CD4-positive, alpha-beta T cell treated with Interleukin-17A for 1 hour (primary cell): ENCODE measurements at regions not wholly inside any gene's neighbourhood (a gene's known extent, or its start where the extent isn't known, plus 50 kb on each side); places are given as distances from the start of the nearest gene placed in this dataset.
"Not testable (repeated sequence)": the region's sequence is repeated elsewhere in the genome, so short reads cannot be mapped to it uniquely, and the experiment has no call there.

Experiments
- DNase-seq: peaks from one replicate; pipeline ENCODE4 v3.0.0-alpha.2; 2020

DNA sequence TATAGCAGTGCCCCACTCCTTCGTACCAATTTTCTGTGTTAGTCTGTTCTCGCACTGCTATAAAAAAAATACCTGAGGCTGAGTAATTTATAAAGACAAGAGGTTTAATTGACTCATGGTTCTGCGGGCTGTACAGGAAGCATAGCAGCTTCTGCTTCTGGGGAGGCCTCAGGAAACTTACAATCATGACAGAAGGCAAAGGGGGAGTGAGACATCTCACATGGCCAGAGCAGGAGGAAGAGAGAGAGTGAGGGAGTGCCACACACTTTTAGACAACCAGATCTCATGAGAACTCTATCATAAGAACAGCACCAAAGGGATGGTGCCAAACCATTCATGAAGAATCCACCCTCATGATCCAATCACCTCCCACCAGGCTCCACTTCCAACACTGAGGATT, 133.8 kb upstream of the USP9X start:
- not testable (repeated sequence) for DNase-seq

GRCh38 chrX:40952855-40953254, 132.4 kb upstream of the USP9X start:
- DNase-seq = peak; percentile 25

- DNase-seq = no peak
These were observed 131.9 kb upstream of the USP9X start for GRCh38 chrX:40953369-40953768.

DNA sequence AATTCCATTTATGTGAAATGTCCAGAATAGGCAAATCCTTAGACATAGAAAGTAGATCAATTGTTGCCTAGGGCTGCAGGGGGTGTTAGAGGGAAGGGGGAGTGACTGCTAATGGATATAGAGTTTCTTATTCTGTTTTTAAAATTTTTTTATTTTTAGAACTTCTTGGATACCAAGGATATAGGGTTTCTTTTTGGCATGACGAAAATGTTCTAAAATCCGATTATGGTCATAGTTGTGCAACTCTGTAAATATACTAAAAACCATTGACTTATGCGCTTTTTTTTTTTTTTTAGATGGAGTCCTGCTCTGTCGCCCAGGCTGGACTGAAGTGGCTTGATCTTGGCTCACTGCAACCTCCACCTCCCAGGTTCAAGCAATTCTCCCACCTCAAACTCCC, 125.2 kb upstream of the USP9X start:
- no peak for DNase-seq

- no peak for DNase-seq
These were observed 122.3 kb upstream of the USP9X start for GRCh38 chrX:40962793-40963407.

GRCh38 chrX:40964008-40964407, 121.2 kb upstream of the USP9X start:
- DNase-seq = no peak

GRCh38 chrX:40964633-40965586, 120.3 kb upstream of the USP9X start:
- DNase-seq = no peak

- DNase-seq = no peak
These were observed 118.9 kb upstream of the USP9X start for GRCh38 chrX:40966213-40966820.

DNA sequence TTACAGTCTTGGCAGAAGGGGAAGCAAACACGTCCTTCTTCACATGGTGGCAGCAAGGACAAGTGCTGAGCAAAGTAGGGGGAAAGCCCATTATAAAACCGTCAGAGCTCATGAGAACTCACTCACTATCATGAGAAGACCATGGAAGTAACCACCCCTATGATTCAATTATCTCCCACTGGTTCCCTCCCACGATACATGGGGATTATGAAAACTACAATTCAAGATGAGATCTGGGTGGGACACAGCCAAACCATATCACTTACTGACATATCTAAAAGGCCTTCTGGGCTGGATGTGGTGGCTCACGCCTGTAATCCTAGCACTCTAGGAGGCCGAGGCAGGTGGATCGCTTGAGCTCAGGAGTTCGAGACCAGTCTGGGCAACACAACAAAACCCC, 117.1 kb upstream of the USP9X start:
- DNase-seq = no peak

DNA sequence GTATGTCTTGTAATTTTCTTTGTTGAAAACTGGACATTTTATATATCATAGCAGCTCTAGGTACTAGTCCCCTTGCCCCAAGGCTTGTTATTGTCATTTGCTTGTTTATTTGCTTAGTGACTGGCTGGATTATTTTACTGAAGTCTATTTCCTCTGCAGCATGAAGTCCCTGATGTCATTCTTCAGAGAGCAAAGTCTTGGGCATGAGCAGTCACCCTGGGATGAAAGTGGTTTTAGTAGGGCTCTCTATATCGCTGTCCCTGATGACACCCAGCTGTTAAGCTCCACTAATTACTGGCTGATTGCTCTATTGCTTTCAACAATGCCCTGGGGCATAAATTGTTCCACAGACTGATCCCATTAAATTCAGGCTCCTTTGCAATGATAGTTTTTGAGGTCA, 113.5 kb upstream of the USP9X start:
- DNase-seq = no peak

DNA sequence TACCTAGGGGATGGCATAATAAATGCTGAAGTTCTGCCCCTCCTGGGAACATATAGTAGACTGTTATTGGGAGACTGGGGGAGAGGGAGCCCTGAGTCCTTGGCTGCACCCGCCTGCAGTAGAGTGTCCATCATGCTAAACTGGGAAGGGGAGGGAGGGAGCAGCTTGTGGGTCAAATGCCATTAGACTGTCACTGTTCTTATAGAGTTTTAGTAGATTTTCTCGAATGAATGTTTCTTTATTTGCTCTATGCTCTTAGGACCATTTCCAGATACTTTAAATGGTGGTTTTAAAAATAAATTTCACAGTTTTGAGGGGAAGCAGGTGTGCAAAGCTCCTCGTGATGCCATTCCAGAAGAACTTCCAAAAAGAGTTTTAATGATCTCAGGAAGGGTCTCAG, 111.6 kb upstream of the USP9X start:
- no peak for DNase-seq

- no peak for DNase-seq
These were observed 109.3 kb upstream of the USP9X start for GRCh38 chrX:40975951-40976350.

DNA sequence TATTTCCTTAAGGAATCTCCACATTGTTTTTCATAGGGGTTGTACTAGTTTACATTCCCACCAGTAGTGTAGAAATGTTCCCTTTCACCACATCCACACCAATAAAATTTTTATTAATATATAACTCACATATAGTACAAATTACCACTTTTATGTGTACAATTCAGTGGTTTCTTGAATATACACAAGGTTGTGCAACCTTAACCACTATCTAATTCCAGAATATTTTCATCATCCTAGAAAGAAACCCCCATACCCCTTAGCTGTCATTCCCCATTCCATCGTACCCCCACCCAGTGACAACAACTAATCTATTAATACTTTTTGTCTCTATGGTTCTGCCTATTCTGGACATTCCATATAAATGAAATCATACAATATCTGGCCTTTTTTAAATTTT, 108.3 kb upstream of the USP9X start:
- DNase-seq = no peak

DNA sequence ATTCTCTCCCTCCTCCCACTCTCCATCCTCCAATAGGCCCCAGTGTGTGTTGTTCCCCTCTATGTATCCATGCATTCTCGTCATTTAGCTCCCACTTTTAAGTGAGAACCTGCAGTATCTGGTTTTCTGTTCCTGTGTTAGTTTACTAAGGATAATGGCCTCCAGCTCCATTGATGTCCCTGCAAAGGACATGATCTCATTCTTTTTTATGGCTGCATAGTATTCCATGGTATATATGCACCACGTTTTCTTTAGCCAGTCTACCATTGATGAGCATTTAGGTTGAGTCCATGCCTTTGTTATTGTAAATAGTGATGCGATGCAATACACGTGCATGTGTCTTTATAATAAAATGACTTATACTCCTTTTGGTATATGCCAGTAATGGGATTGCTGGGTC, 100.3 kb upstream of the USP9X start:
- DNase-seq = no peak

DNA sequence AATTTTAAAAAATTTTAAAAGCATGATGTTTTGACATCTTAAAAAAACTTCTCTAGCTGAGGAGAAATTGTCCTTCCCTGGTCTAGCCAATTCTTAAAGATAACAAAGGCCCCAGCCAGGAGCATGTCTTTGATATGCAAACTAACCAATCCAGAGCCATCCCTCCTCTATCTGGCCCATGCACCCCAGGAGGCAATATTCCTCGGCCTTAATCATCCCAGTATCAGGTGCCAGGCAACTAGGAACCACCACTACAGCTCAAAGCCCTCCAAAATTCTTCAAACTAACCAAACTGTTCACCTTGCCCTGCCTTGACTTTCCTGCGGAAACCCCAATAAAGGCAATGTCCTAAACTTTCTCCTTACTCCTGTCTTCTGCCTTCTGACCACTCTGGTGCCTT, 97.8 kb upstream of the USP9X start:
- DNase-seq = no peak

GRCh38 chrX:40988100-40988499, 97.1 kb upstream of the USP9X start:
- no peak for DNase-seq

DNA sequence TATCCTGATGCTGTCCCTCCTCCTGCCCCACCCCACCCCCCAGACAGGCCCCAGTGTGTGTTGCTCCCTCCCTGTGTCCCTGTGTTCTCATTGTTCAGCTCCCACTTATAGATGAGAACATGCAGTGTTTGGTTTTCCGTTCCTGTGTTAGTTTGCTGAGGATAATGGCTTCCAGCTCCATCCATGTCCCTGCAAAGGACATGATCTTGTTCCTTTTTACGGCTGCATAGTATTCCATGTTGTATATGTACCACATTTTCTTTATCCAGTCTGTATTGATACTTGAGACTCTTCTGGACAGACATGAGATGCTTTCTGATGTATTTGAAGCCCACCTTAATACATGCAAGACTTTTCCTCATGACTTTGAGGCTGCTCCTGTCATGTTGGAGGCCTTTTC, 91.8 kb upstream of the USP9X start:
- not testable (repeated sequence) for DNase-seq

- no peak for DNase-seq
These were observed 88.2 kb upstream of the USP9X start for GRCh38 chrX:40996886-40997530.

DNA sequence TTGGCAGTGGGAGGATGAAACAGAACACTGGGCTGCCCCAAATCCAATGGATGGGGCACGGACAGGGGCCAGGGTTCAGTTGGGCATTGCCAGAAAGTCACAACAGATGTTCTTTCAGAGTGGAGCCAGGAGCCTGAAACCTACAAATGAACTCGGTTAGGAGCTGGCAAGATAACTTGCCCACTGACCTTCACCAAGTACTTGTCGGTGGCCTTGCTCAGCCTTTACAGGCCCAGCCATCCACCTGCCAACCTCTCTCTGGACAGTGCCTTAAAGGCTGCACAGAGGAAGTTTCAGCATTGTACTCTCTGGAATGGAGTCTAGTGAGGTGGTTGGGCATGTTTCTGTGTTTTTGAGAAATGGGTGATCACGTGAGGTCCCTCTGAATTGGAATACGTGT, 87.1 kb upstream of the USP9X start:
- no peak for DNase-seq

DNA sequence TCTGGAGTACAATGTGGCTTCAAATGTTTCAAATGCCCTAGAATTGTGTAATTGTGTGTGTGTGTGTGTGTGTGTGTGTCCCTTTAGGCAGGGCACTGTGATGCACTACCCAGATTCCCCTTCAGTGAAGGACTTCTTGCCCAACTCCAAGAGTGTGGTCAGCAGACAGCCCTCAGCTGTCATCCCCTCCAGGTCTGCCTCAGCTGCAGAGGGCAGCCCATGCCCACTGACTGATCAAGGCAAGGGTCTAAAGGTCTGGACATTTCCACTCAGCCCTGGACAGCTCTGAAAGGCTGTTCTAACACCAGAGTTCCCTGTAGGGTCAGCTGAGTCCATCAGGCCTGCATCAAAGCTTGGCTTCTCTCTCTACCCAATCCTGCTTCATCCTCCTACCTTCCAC, 83.9 kb upstream of the USP9X start:
- DNase-seq = no peak

DNA sequence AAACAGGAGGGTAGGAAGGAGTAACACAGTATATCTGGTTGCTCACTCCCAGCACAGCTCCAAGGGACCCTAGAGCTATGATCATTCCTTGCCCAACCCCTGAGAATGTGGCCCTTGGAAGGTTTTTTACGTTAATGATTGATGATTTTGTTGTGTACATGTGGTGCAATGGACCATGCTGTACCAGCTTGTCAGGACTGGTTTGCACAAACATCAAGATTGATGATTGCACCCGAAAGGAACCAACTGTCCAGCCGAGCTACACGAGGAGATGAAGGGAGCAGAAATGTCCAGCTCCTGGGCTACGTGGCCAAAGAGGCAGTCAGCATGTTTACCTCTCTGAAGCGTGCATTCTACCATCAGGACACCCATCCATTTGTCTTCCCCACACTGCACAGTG, 83.2 kb upstream of the USP9X start:
- no peak for DNase-seq

DNA sequence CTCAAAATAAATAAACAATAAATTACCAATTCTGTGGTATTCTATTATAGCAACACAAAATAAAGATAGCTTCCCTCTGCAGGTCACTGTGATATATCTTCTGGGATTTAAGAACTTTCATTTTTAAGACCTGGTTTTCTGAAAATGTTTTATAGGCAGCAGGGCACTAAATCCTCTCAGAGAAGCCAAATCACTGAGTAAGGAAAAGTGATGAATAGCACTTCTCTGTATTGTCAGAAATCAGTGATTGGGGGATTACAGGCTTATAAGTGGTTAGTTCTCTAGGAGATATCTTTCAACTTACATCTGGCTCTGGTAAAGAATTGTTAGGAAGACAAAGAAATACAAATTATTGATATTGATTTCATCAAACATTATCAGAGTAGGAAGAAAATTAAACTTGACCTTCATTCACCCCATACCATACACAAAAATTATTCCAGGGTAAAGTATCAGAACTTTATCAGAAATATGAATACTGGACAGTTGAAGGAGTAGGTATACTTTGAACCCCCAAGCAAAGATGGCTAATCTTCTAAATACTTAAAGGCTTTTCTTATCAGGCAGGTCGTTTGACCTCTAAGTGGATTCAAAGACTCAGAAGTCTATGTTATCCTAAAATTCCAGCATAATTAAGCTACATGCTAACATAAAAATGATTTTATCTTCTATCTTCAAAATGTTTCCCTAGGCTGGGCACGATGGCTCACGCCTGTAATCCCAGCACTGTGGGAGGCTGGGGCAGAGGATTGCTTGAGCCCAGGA, 81.6 kb upstream of the USP9X start:
- no peak for DNase-seq
